Caco-2 (cell line): ENCODE measurements at regions not wholly inside any gene's neighbourhood (a gene's known extent, or its start where the extent isn't known, plus 50 kb on each side); places are given as distances from the start of the nearest gene placed in this dataset.

Experiments used
- BruUV-seq: library from RNA; stranded (reverse); fragments of 400-500 nt; replicated peaks from 2 replicates; lab custom pipeline; 2021; lab: Mats Ljungman, UMichigan
- CTCF ChIA-PET: fragments of 300-600 bp; sonication (Branson Sonifier 250); formaldehyde crosslinking; loops from one replicate; lab custom pipeline; 2022; ENCODE audit warnings: antibody characterized with exemption; lab: Charles Lee
- POLR2A ChIA-PET: fragments of 300-600 bp; sonication (Branson Sonifier 250); formaldehyde crosslinking; loops from one replicate; lab custom pipeline; 2022; ENCODE audit warnings: antibody characterized with exemption; lab: Charles Lee
- DNase-seq, 2 experiments: peaks; one replicate each; pipeline versions ENCODE4 v3.0.0 to v3.0.0-alpha.2; 2020 to 2022
- H3K27me3 ChIP-seq: replicated peaks from 2 replicates; pipeline ENCODE4 v1.6.0; 2011; ENCODE audit warnings: low read length; ENCODE audit not compliant: control insufficient read depth, insufficient read depth
- H3K36me3 ChIP-seq: 2 replicates; pipeline ENCODE4 v1.5.1; 2011; ENCODE audit warnings: low read length; ENCODE audit not compliant: control insufficient read depth, insufficient read depth
- H3K4me1 ChIP-seq: fragments of 250-450 bp; sonication (Bioruptor Pico); 2 replicates; pipeline ENCODE4 v1.5.1; 2020; ENCODE audit warnings: mild to moderate bottlenecking
- H3K4me3 ChIP-seq: 2 replicates; pipeline ENCODE4 v1.5.1; 2011; ENCODE audit warnings: low read depth, mild to moderate bottlenecking, control low read depth, low read length
- H3K9me3 ChIP-seq: fragments of 250-450 bp; sonication (Bioruptor Pico); 2 replicates; pipeline ENCODE4 v1.5.1; 2020; ENCODE audit warnings: mild to moderate bottlenecking, moderate library complexity
- H3K27ac Mint-ChIP-seq: one replicate; pipeline ENCODE4 v1.8.0; 2022; ENCODE audit warnings: mixed read lengths; ENCODE audit not compliant: unreplicated experiment
- H3K27me3 Mint-ChIP-seq: one replicate; pipeline ENCODE4 v1.8.0; 2022; ENCODE audit warnings: mixed read lengths; ENCODE audit not compliant: insufficient read depth, unreplicated experiment
- H3K36me3 Mint-ChIP-seq: one replicate; pipeline ENCODE4 v1.8.0; 2022; ENCODE audit warnings: mild to moderate bottlenecking, mixed read lengths; ENCODE audit not compliant: insufficient read depth, unreplicated experiment
- H3K4me1 Mint-ChIP-seq: one replicate; pipeline ENCODE4 v1.8.0; 2022; ENCODE audit warnings: low read depth, mixed read lengths; ENCODE audit not compliant: unreplicated experiment
- H3K4me3 Mint-ChIP-seq: one replicate; pipeline ENCODE4 v1.8.0; 2022; ENCODE audit warnings: mild to moderate bottlenecking, moderate library complexity, mixed read lengths; ENCODE audit not compliant: unreplicated experiment
- H3K9me3 Mint-ChIP-seq: one replicate; pipeline ENCODE4 v1.8.0; 2022; ENCODE audit warnings: mixed read lengths; ENCODE audit not compliant: unreplicated experiment
- intact Hi-C: fragments of 100-400 bp; cut with micrococcal nuclease; formaldehyde crosslinking; loops from one replicate; pipeline ENCODE4 v1.10.0; 2022; ENCODE audit not compliant: unreplicated experiment
- TF ChIP-seq, protein P1 (sequence below), 2 experiments: fragments of 200-600 bp in 1 of 2; IDR thresholded peaks; 1 replicate in 1 of 2; 2 replicates in 1 of 2; pipeline versions ENCODE4 v1.5.1 to v1.8.0; 2011 to 2022; ENCODE audit warnings: antibody characterized with exemption in 1 of 2, control low read depth in 1 of 2, inconsistent platforms in 1 of 2, low read depth in 1 of 2, low read length in 1 of 2, mild to moderate bottlenecking in 1 of 2, moderate library complexity in 1 of 2; ENCODE audit not compliant: insufficient read depth in 1 of 2, severe bottlenecking in 1 of 2, unreplicated experiment in 1 of 2

DNA sequence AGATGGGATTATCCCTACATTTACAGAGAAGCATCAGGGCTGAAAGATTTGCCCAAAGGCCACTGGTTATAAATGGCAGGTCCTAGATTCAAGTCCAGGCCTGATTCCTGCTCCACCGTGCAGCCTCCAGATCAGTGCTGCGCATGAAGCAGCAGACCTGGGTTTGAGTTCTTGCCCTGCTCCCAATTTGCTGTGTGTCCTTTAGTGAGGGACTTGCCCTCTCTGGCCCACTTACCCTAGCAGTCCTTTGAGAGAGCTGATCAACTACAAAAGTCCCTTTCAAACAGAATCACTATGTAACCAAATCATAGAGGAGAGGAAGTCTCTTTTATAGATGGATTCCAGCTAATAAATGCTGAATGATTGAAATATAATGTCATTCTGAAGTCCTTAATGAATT lies 200.4 kb downstream of the RAB11FIP4 start:
- Mint-ChIP-seq H3K4me1 (no peaks in the 10 kb centered on the region), H3K9me3 (no peaks in the 10 kb centered on the region), H3K36me3 (peaks cover 5% of the 10 kb centered on the region), H3K27ac (no peak overlapping the region), H3K4me3 (no peak overlapping the region), H3K27me3 (no peaks in the 10 kb centered on the region)
- no peaks in the 10 kb centered on the region for H3K36me3 ChIP-seq
- no peaks in the 10 kb centered on the region for H3K27me3 ChIP-seq
- H3K4me3 ChIP-seq: no peak overlapping the region
- H3K9me3 ChIP-seq: no peaks in the 10 kb centered on the region
- ChIA-PET CTCF (no interaction called here), POLR2A (no interaction called here)
- TF ChIP-seq, protein P1, sequence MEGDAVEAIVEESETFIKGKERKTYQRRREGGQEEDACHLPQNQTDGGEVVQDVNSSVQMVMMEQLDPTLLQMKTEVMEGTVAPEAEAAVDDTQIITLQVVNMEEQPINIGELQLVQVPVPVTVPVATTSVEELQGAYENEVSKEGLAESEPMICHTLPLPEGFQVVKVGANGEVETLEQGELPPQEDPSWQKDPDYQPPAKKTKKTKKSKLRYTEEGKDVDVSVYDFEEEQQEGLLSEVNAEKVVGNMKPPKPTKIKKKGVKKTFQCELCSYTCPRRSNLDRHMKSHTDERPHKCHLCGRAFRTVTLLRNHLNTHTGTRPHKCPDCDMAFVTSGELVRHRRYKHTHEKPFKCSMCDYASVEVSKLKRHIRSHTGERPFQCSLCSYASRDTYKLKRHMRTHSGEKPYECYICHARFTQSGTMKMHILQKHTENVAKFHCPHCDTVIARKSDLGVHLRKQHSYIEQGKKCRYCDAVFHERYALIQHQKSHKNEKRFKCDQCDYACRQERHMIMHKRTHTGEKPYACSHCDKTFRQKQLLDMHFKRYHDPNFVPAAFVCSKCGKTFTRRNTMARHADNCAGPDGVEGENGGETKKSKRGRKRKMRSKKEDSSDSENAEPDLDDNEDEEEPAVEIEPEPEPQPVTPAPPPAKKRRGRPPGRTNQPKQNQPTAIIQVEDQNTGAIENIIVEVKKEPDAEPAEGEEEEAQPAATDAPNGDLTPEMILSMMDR (IDR thresholded peaks at IDR 0.05; ENCODE audit: insufficient read depth in 1 of 2, low read depth in 1 of 2, low read length in 1 of 2, severe bottlenecking in 1 of 2, unreplicated experiment in 1 of 2): no peak
- no TSS peak for BruUV-seq
- intact Hi-C loops: no loop called here
- no peak for DNase-seq
- H3K4me1 ChIP-seq: 0 out of 2 replicates have a peak, but pooled peaks cover 5% of the 10 kb centered on the region

DNA sequence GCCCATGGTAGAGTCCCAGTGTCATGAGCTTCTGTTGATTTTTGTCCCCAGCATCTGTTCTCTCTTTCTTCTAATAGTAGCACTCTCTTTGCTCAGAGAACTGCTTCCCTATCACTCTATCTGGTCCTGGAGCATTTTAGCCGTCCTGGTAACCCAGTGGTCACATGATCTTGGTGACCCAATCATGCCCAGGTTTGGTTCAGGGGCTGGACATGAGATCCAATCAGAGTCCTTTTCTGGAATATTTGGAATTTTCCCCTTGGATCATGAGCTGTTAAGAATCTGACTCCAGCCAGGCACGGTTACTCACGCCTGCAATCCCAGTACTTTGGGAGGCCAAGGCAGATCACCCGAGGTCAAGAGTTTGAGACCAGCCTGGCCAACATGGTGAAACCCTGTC lies 197.0 kb downstream of the RAB11FIP4 start:
- Histone ChIP-seq H3K27me3 (no peaks in the 10 kb centered on the region), H3K36me3 (no peaks in the 10 kb centered on the region), H3K9me3 (no peaks in the 10 kb centered on the region), H3K4me1 (no peaks in the 10 kb centered on the region), H3K4me3 (no peak overlapping the region)
- BruUV-seq: no TSS peak
- Mint-ChIP-seq H3K36me3 (peaks cover 5% of the 10 kb centered on the region), H3K27ac (no peak overlapping the region), H3K4me1 (no peaks in the 10 kb centered on the region), H3K4me3 (no peak overlapping the region), H3K27me3 (no peaks in the 10 kb centered on the region), H3K9me3 (no peaks in the 10 kb centered on the region)
- no peak for DNase-seq
- intact Hi-C loops: loop anchor here (10.0 kb wide), 1 partner anchor 64 kb away; no protein-coding TSS in a partner anchor
- TF ChIP-seq, protein P1 (IDR thresholded peaks at IDR 0.05; ENCODE audit: insufficient read depth in 1 of 2, low read depth in 1 of 2, low read length in 1 of 2, severe bottlenecking in 1 of 2, unreplicated experiment in 1 of 2): no peak
- CTCF ChIA-PET: no interaction called here
- POLR2A ChIA-PET: no interaction called here

DNA sequence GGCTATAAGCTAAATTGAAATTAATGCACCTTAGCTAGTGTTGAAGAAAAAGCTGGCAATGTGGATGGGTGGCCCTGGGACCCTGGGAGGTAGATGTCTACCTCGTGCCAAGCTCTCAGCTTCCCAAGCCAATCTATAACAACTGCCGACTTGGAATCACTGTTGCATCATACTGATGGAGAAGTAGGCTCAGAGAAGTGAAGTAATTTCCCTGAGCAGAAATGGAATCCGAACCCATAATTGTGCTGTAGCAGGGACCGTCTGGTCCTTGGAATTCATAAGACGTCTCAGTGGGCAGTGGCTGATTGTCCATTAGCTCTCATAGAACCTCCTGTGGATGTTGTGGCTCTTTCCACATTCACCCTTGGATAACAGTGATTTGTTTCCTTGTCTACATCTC lies 196.6 kb downstream of the RAB11FIP4 start:
- CTCF ChIA-PET: no interaction called here
- intact Hi-C loops: loop anchor here (10.0 kb wide), 1 partner anchor 63 kb away; no protein-coding TSS in a partner anchor

More for the DNA sequence above, 196.6 kb downstream of the RAB11FIP4 start:
- TF ChIP-seq, protein P1 (IDR thresholded peaks at IDR 0.05; ENCODE audit: insufficient read depth in 1 of 2, low read depth in 1 of 2, low read length in 1 of 2, severe bottlenecking in 1 of 2, unreplicated experiment in 1 of 2): no peak
- no peaks in the 10 kb centered on the region for H3K9me3 ChIP-seq
- no peak overlapping the region for H3K27ac Mint-ChIP-seq
- peaks cover 5% of the 10 kb centered on the region for H3K36me3 Mint-ChIP-seq
- no TSS peak for BruUV-seq
- H3K9me3 Mint-ChIP-seq: no peaks in the 10 kb centered on the region
- no peak overlapping the region for H3K4me3 Mint-ChIP-seq
- H3K4me1 Mint-ChIP-seq: no peaks in the 10 kb centered on the region
- no peak for DNase-seq
- H3K36me3 ChIP-seq: no peaks in the 10 kb centered on the region
- POLR2A ChIA-PET: no interaction called here
- no peak overlapping the region for H3K4me3 ChIP-seq
- no peaks in the 10 kb centered on the region for H3K27me3 Mint-ChIP-seq
- no peaks in the 10 kb centered on the region for H3K4me1 ChIP-seq
- H3K27me3 ChIP-seq: no peaks in the 10 kb centered on the region
